Upper lobe of left lung (tissue), 6 donors: ENCODE measurements at regions not wholly inside any gene's neighbourhood (a gene's known extent, or its start where the extent isn't known, plus 50 kb on each side); places are given as distances from the start of the nearest gene placed in this dataset.

Experiments used
- ATAC-seq, 2 donors: fragments of 200-7000 bp; cut with Tn5 transposase; one replicate each; pipeline ENCODE4 v1.9.1; 2022; ENCODE audit warnings: mild to moderate bottlenecking in 2 of 2, moderate library complexity in 2 of 2; ENCODE audit not compliant: low FRiP score in 2 of 2
- DNase-seq, 2 donors: peaks; one replicate each; pipeline ENCODE4 v3.0.0-alpha.2; 2019 to 2020
- H3K27ac ChIP-seq, 4 donors: fragments of 200-600 bp; sonication (generic); one replicate each; pipeline ENCODE4 v1.5.1; 2016 to 2019
- H3K27me3 ChIP-seq, 4 donors: fragments of 200-600 bp; sonication (generic); one replicate each; pipeline ENCODE4 v1.5.1; 2017 to 2019
- H3K36me3 ChIP-seq, 4 donors: fragments of 200-600 bp; sonication (generic); one replicate each; pipeline ENCODE4 v1.5.1; 2016 to 2019
- H3K4me1 ChIP-seq, 4 donors: fragments of 200-600 bp; sonication (generic); one replicate each; pipeline ENCODE4 v1.5.1; 2018 to 2019
- H3K4me3 ChIP-seq, 4 donors: fragments of 200-600 bp; sonication (generic); one replicate each; pipeline ENCODE4 v1.5.1; 2017 to 2019; ENCODE audit warnings: mild to moderate bottlenecking in 2 of 4, moderate library complexity in 1 of 4
- H3K9me3 ChIP-seq, 4 donors: fragments of 200-600 bp; sonication (generic); one replicate each; pipeline ENCODE4 v1.5.1; 2018 to 2019
- CTCF ChIP-seq, 6 experiments: fragments of 450-650 bp in 4 of 6; fragments of 200-600 bp in 2 of 6; sonication (generic) in 2 of 6; IDR thresholded peaks; one replicate each; pipeline ENCODE4 v1.5.1; 2016 to 2019; ENCODE audit warnings: antibody characterized with exemption in 6 of 6
- EP300 ChIP-seq, 4 donors: sonication (generic); formaldehyde crosslinking; IDR thresholded peaks; one replicate each; pipeline ENCODE4 v1.5.1; 2017; ENCODE audit warnings: antibody characterized with exemption in 4 of 4, control low read depth in 2 of 4
- POLR2A ChIP-seq, 4 donors: fragments of 450-650 bp; IDR thresholded peaks; one replicate each; pipeline ENCODE4 v1.5.1; 2016 to 2017; ENCODE audit warnings: antibody characterized with exemption in 4 of 4, mild to moderate bottlenecking in 2 of 4
- POLR2AphosphoS5 ChIP-seq, 2 donors: sonication (generic); formaldehyde crosslinking; IDR thresholded peaks; one replicate each; pipeline ENCODE4 v1.5.1; 2017; ENCODE audit warnings: antibody characterized with exemption in 2 of 2
- WGBS, 2 donors: methylation state at CpG; one replicate each; pipeline ENCODE4 v1.1.5; 2017 to 2018; 5-methylcytosine and 5-hydroxymethylcytosine counted together
- donor health status: DM: no; HTN: no; CAD: no; lungs with moderate emphysema.
- donor health status: DM: no; HTN: yes; CAD: no; lungs with severe emphysema.

GRCh38 chr11:95375886-95376285 lies 144.9 kb upstream of the SESN3 start:
- Histone ChIP-seq H3K9me3 (no peaks in the 10 kb centered on the region), H3K4me1 (no peaks in the 10 kb centered on the region), H3K27me3 (no peaks in the 10 kb centered on the region), H3K36me3 (no peaks in the 10 kb centered on the region), H3K27ac (no peak overlapping the region), H3K4me3 (no peak overlapping the region)
- TF ChIP-seq POLR2AphosphoS5 (IDR thresholded peaks at IDR 0.05) = no peak
- peak in 1 of 2 donors; percentile 73 for ATAC-seq
- DNase-seq = no peak
- WGBS, 2 donors = 52 to 63% methylated on average over 3 of the region's 3 CpGs

GRCh38 chr11:95375451-95375850 lies 144.4 kb upstream of the SESN3 start:
- Histone ChIP-seq H3K36me3 (no peaks in the 10 kb centered on the region), H3K27me3 (no peaks in the 10 kb centered on the region), H3K9me3 (no peaks in the 10 kb centered on the region), H3K27ac (no peak overlapping the region), H3K4me3 (no peak overlapping the region), H3K4me1 (no peaks in the 10 kb centered on the region)
- peak in 1 of 2 donors; percentile 31 for ATAC-seq
- no peak for DNase-seq
- no peak for TF ChIP-seq EP300 (IDR thresholded peaks at IDR 0.05)
- no peak for TF ChIP-seq CTCF (IDR thresholded peaks at IDR 0.05)
- no peak for TF ChIP-seq POLR2A (IDR thresholded peaks at IDR 0.05)
- TF ChIP-seq POLR2AphosphoS5 (IDR thresholded peaks at IDR 0.05) = no peak
- 89 to 93% methylated on average over 1 of the region's 1 CpG for WGBS, 2 donors

GRCh38 chr11:95374105-95374504 lies 143.1 kb upstream of the SESN3 start:
- ATAC-seq (no peak), DNase-seq (no peak)
- Histone ChIP-seq H3K4me3 (no peak overlapping the region), H3K27me3 (no peaks in the 10 kb centered on the region), H3K36me3 (no peaks in the 10 kb centered on the region), H3K9me3 (no peaks in the 10 kb centered on the region), H3K27ac (no peak overlapping the region), H3K4me1 (no peaks in the 10 kb centered on the region)
- 86 to 93% methylated on average over 4 of the region's 4 CpGs for WGBS, 2 donors
- TF ChIP-seq POLR2A (IDR thresholded peaks at IDR 0.05) (no peak), CTCF (IDR thresholded peaks at IDR 0.05) (no peak), EP300 (IDR thresholded peaks at IDR 0.05) (no peak), POLR2AphosphoS5 (IDR thresholded peaks at IDR 0.05) (no peak)

GRCh38 chr11:95373241-95373640 lies 142.2 kb upstream of the SESN3 start:
- Histone ChIP-seq H3K4me3 (no peak overlapping the region), H3K9me3 (no peaks in the 10 kb centered on the region), H3K27me3 (no peaks in the 10 kb centered on the region), H3K36me3 (no peaks in the 10 kb centered on the region), H3K4me1 (no peaks in the 10 kb centered on the region), H3K27ac (no peak overlapping the region)
- no peak for DNase-seq
- no peak for ATAC-seq
- no peak for TF ChIP-seq CTCF (IDR thresholded peaks at IDR 0.05)
- TF ChIP-seq POLR2AphosphoS5 (IDR thresholded peaks at IDR 0.05) = no peak
- no peak for TF ChIP-seq POLR2A (IDR thresholded peaks at IDR 0.05)
- no peak for TF ChIP-seq EP300 (IDR thresholded peaks at IDR 0.05)
- WGBS, 2 donors = 86 to 91% methylated on average over 1 of the region's 1 CpG

GRCh38 chr11:95372097-95372656 lies 141.2 kb upstream of the SESN3 start:
- no peak for TF ChIP-seq POLR2AphosphoS5 (IDR thresholded peaks at IDR 0.05)
- TF ChIP-seq POLR2A (IDR thresholded peaks at IDR 0.05) = no peak
- TF ChIP-seq EP300 (IDR thresholded peaks at IDR 0.05) = no peak
- no peak for TF ChIP-seq CTCF (IDR thresholded peaks at IDR 0.05)
- Histone ChIP-seq H3K27me3 (no peaks in the 10 kb centered on the region), H3K27ac (no peak overlapping the region), H3K36me3 (no peaks in the 10 kb centered on the region), H3K9me3 (no peaks in the 10 kb centered on the region), H3K4me3 (no peak overlapping the region), H3K4me1 (no peaks in the 10 kb centered on the region)
- 75 to 84% methylated on average over 1 of the region's 1 CpG for WGBS, 2 donors
- DNase-seq = no peak
- ATAC-seq = no peak
